PC-9 (cell line): ENCODE measurements at regions not wholly inside any gene's neighbourhood (a gene's known extent, or its start where the extent isn't known, plus 50 kb on each side); places are given as distances from the start of the nearest gene placed in this dataset.

ENCODE experiments used
- BruUV-seq: library from RNA; stranded (reverse); fragments of 400-500 nt; replicated peaks from 2 replicates; lab custom pipeline; 2021; lab: Mats Ljungman, UMichigan
- CTCF ChIA-PET: fragments of 300-600 bp; sonication (Branson Sonifier 250); formaldehyde crosslinking; loops from one replicate; lab custom pipeline; 2022; ENCODE audit warnings: antibody characterized with exemption; lab: Charles Lee
- POLR2A ChIA-PET: fragments of 300-600 bp; sonication (Branson Sonifier 250); formaldehyde crosslinking; loops from one replicate; lab custom pipeline; 2022; ENCODE audit warnings: antibody characterized with exemption; ENCODE audit not compliant: unreplicated experiment; lab: Charles Lee
- DNase-seq, 2 experiments: peaks; one replicate each; pipeline versions ENCODE4 v3.0.0 to v3.0.0-alpha.2; 2015 to 2022; ENCODE audit warnings: mixed read lengths in 1 of 2
- H2AFZ ChIP-seq: fragments of 200-600 bp; sonication (generic); 2 replicates; pipeline ENCODE4 v1.8.1; 2017; ENCODE audit warnings: antibody characterized with exemption
- H3F3A ChIP-seq: fragments of 200-600 bp; sonication (generic); 2 replicates; pipeline ENCODE4 v1.8.1; 2017; ENCODE audit warnings: antibody characterized with exemption, mild to moderate bottlenecking, low read depth; ENCODE audit not compliant: insufficient read depth
- H3K27ac ChIP-seq: fragments of 200-600 bp; sonication (generic); 2 replicates; pipeline ENCODE4 v1.6.1; 2016; ENCODE audit warnings: mixed run types
- H3K27me3 ChIP-seq: fragments of 200-600 bp; sonication (generic); 2 replicates; pipeline ENCODE4 v1.6.1; 2016; ENCODE audit warnings: low read depth, mixed run types; ENCODE audit not compliant: insufficient read depth
- H3K36me3 ChIP-seq: fragments of 200-600 bp; sonication (generic); 2 replicates; pipeline ENCODE4 v1.6.1; 2016; ENCODE audit warnings: low read depth, mixed run types
- H3K4me1 ChIP-seq: fragments of 200-600 bp; sonication (generic); replicated peaks from 2 replicates; pipeline ENCODE4 v1.6.1; 2016; ENCODE audit warnings: mixed run types; ENCODE audit not compliant: insufficient read depth
- H3K4me2 ChIP-seq: fragments of 200-600 bp; sonication (generic); 2 replicates; pipeline ENCODE4 v1.6.1; 2017; ENCODE audit warnings: mixed run types
- H3K4me3 ChIP-seq: fragments of 200-600 bp; sonication (generic); 2 replicates; pipeline ENCODE4 v1.6.1; 2016; ENCODE audit warnings: mixed run types
- H3K79me2 ChIP-seq: fragments of 200-600 bp; sonication (generic); 2 replicates; pipeline ENCODE4 v1.6.1; 2017; ENCODE audit warnings: low read depth, mixed run types
- H3K9me2 ChIP-seq: fragments of 200-600 bp; sonication (generic); 2 replicates; pipeline ENCODE4 v1.8.1; 2017; ENCODE audit warnings: mild to moderate bottlenecking; ENCODE audit not compliant: insufficient read depth
- H3K9me3 ChIP-seq: fragments of 200-600 bp; sonication (generic); 2 replicates; pipeline ENCODE4 v1.8.1; 2016; ENCODE audit warnings: low read depth; ENCODE audit not compliant: insufficient read depth
- H4K20me1 ChIP-seq: fragments of 200-600 bp; sonication (generic); 2 replicates; pipeline ENCODE4 v1.8.1; 2017; ENCODE audit not compliant: insufficient read depth
- EZH2 ChIP-seq: fragments of 200-600 bp; sonication (generic); IDR thresholded peaks from 2 replicates; pipeline ENCODE4 v1.8.0; 2017; ENCODE audit warnings: antibody characterized with exemption, low read depth
- intact Hi-C: fragments of 100-400 bp; cut with micrococcal nuclease; formaldehyde crosslinking; loops from one replicate; pipeline ENCODE4 v1.10.0; 2022; ENCODE audit not compliant: unreplicated experiment
- TF ChIP-seq, protein P1 (sequence below): fragments of 200-600 bp; sonication (generic); conservative IDR thresholded peaks from 2 replicates; pipeline ENCODE4 v1.6.1; 2017; ENCODE audit warnings: mixed run types, antibody characterized with exemption, mild to moderate bottlenecking, moderate library complexity

DNA sequence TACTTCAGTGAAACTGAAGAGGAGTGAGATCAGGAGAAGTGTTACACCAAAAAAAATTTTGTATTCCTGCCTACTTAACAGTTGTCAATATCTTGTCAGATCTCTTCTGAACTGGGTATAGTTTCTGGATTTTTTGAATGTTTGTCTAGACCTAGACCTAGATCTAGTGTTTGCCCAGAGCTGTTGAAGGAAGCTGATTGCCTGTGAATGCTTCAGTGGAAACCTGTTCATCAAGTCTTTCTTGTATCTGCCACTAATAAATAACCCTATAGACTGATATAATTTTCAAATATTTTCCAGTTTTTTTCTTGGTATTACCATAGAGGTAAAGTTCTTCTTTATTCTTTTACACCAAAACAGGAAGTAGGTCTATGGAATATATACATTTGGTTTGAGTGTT, 781.5 kb upstream of the FBXO33 start:
- H3K4me3 ChIP-seq, result no peak overlapping the region
- no peaks in the 10 kb centered on the region for H3K27me3 ChIP-seq
- H3F3A ChIP-seq, result no peaks in the 10 kb centered on the region
- peak in 1 of 2 experiments; percentile 43 for DNase-seq
- H4K20me1 ChIP-seq, result no peaks in the 10 kb centered on the region
- H2AFZ ChIP-seq, result no peak overlapping the region
- H3K36me3 ChIP-seq, result no peaks in the 10 kb centered on the region
- H3K9me2 ChIP-seq, result no peaks in the 10 kb centered on the region
- H3K27ac ChIP-seq, result no peak overlapping the region
- TF ChIP-seq, protein P1, sequence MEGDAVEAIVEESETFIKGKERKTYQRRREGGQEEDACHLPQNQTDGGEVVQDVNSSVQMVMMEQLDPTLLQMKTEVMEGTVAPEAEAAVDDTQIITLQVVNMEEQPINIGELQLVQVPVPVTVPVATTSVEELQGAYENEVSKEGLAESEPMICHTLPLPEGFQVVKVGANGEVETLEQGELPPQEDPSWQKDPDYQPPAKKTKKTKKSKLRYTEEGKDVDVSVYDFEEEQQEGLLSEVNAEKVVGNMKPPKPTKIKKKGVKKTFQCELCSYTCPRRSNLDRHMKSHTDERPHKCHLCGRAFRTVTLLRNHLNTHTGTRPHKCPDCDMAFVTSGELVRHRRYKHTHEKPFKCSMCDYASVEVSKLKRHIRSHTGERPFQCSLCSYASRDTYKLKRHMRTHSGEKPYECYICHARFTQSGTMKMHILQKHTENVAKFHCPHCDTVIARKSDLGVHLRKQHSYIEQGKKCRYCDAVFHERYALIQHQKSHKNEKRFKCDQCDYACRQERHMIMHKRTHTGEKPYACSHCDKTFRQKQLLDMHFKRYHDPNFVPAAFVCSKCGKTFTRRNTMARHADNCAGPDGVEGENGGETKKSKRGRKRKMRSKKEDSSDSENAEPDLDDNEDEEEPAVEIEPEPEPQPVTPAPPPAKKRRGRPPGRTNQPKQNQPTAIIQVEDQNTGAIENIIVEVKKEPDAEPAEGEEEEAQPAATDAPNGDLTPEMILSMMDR, result no peak
- no peak for TF ChIP-seq EZH2
- BruUV-seq, result no TSS peak
- H3K4me2 ChIP-seq, result no peak overlapping the region
- ChIA-PET POLR2A (no interaction called here), CTCF (no interaction called here)
- intact Hi-C loops, result no loop called here
- H3K4me1 ChIP-seq, result no peaks in the 10 kb centered on the region
- H3K9me3 ChIP-seq, result no peaks in the 10 kb centered on the region
- no peaks in the 10 kb centered on the region for H3K79me2 ChIP-seq

DNA sequence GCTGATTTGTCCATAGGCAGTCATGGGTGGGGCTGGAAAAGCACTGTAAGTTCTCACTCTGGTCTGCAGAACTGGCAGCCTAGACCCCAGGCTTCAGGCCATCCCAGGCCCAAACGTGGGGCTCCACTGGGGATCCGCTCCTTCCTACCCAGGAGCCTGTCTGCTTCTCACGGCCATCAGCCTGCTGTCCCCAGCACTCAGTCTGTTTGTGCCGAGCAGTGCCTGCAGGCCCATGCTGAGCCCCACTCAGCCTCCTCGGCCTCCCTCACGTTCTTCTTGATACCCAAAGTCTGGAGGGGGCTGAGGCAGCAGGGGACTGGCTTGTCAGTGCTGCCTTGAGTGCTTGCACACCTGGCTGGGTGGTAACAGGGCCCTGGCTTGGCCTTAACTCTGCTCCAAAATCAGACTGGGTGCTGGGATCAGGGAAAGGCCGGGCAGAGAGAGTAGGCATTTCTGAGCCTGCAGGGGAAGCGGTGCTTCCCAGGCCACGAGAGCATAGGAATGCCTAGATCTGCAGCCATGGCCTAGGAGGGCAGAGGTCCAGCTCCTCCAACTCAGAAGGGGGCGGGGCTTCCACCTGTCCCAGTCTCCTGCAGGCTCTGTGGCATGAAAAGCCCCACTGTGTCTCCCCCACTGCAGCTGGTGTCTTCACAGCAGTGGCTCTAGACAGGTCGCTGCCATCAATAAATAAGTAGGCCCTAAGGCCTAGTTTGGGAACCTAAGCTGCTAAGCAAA, 772.4 kb upstream of the FBXO33 start:
- BruUV-seq, result no TSS peak
- Histone ChIP-seq H3K4me1 (0 out of 2 replicates have a peak, but pooled peaks cover 6% of the 10 kb centered on the region), H3F3A (no peaks in the 10 kb centered on the region), H3K27ac (no peak overlapping the region), H3K4me2 (no peak overlapping the region), H3K27me3 (no peaks in the 10 kb centered on the region), H3K79me2 (no peaks in the 10 kb centered on the region), H3K36me3 (no peaks in the 10 kb centered on the region), H4K20me1 (no peaks in the 10 kb centered on the region), H2AFZ (no peak overlapping the region), H3K4me3 (no peak overlapping the region), H3K9me2 (no peaks in the 10 kb centered on the region), H3K9me3 (no peaks in the 10 kb centered on the region)
- POLR2A ChIA-PET, result no interaction called here
- CTCF ChIA-PET, result no interaction called here
- DNase-seq, result no peak
- intact Hi-C loops, result no loop called here
- TF ChIP-seq, protein P1, result no peak
- no peak for TF ChIP-seq EZH2

- Histone ChIP-seq H3K9me2 (no peaks in the 10 kb centered on the region), H3K9me3 (no peaks in the 10 kb centered on the region), H3K36me3 (no peaks in the 10 kb centered on the region), H4K20me1 (no peaks in the 10 kb centered on the region), H3K4me3 (no peak overlapping the region), H3K4me2 (no peak overlapping the region), H3F3A (no peaks in the 10 kb centered on the region), H3K27me3 (no peaks in the 10 kb centered on the region), H3K4me1 (no peaks in the 10 kb centered on the region), H3K79me2 (no peaks in the 10 kb centered on the region), H2AFZ (no peak overlapping the region), H3K27ac (no peak overlapping the region)
- no TSS peak for BruUV-seq
- no peak for TF ChIP-seq EZH2
- TF ChIP-seq, protein P1, result no peak
- ChIA-PET CTCF (no interaction called here), POLR2A (no interaction called here)
- no peak for DNase-seq
- intact Hi-C loops, result no loop called here
These were observed 766.9 kb upstream of the FBXO33 start for GRCh38 chr14:40199101-40199500.
